ENCODE measurements at regions not wholly inside any gene's neighbourhood (a gene's known extent, or its start where the extent isn't known, plus 50 kb on each side); places are given as distances from the start of the nearest gene placed in this dataset.

- Histone ChIP-seq H3K4me3 (replicated peaks in 1 of 3) (no peak overlapping the region), H3K36me3 (no peaks in the 10 kb centered on the region), H3K4me1 (peaks cover 0 to 6% of the 10 kb centered on the region in 2 donors), H3K9me3 (no peaks in the 10 kb centered on the region), H3K27me3 (no peaks in the 10 kb centered on the region), H3K27ac (no peak overlapping the region)
- no peak for TF ChIP-seq CTCF (IDR thresholded peaks at IDR 0.05)
- no peak for TF ChIP-seq POLR2A (IDR thresholded peaks at IDR 0.05)
- WGBS, 2 donors: 60 to 61% methylated on average over 3 of the region's 3 CpGs
- DNase-seq: no peak
- intact Hi-C loops (cut with DNase I): no loop called here
Measured at GRCh38 chr1:94698759-94699502, 121.2 kb upstream of the SLC44A3 start.

GRCh38 chr1:94698356-94698755 lies 121.8 kb upstream of the SLC44A3 start:
- Histone ChIP-seq H3K4me1 (peaks cover 0 to 6% of the 10 kb centered on the region in 2 donors), H3K9me3 (no peaks in the 10 kb centered on the region), H3K27ac (no peak overlapping the region), H3K4me3 (replicated peaks in 1 of 3) (no peak overlapping the region), H3K36me3 (no peaks in the 10 kb centered on the region), H3K27me3 (no peaks in the 10 kb centered on the region)
- intact Hi-C loops (cut with DNase I): no loop called here
- no peak for DNase-seq
- TF ChIP-seq CTCF (IDR thresholded peaks at IDR 0.05) (no peak), POLR2A (IDR thresholded peaks at IDR 0.05) (no peak)
- 87 to 92% methylated on average over 2 of the region's 2 CpGs for WGBS, 2 donors

GRCh38 chr1:94697839-94698238 lies 122.3 kb upstream of the SLC44A3 start:
- intact Hi-C loops (cut with DNase I): no loop called here
- Histone ChIP-seq H3K4me1 (peaks cover 0 to 6% of the 10 kb centered on the region in 2 donors), H3K4me3 (replicated peaks in 1 of 3) (no peak overlapping the region), H3K36me3 (no peaks in the 10 kb centered on the region), H3K27ac (no peak overlapping the region), H3K27me3 (no peaks in the 10 kb centered on the region), H3K9me3 (no peaks in the 10 kb centered on the region)
- no peak for DNase-seq
- WGBS, 2 donors: 82 to 83% methylated on average over 5 of the region's 5 CpGs
- no peak for TF ChIP-seq CTCF (IDR thresholded peaks at IDR 0.05)
- TF ChIP-seq POLR2A (IDR thresholded peaks at IDR 0.05): no peak

GRCh38 chr1:94694226-94694915 lies 125.8 kb upstream of the SLC44A3 start:
- Histone ChIP-seq H3K9me3 (no peaks in the 10 kb centered on the region), H3K27me3 (no peaks in the 10 kb centered on the region), H3K4me1 (peaks cover 0 to 3% of the 10 kb centered on the region in 2 donors), H3K4me3 (replicated peaks in 1 of 3) (no peak overlapping the region), H3K36me3 (no peaks in the 10 kb centered on the region), H3K27ac (no peak overlapping the region)
- WGBS, 2 donors: 88 to 92% methylated on average over 4 of the region's 4 CpGs
- intact Hi-C loops (cut with DNase I): no loop called here
- DNase-seq: no peak
- TF ChIP-seq POLR2A (IDR thresholded peaks at IDR 0.05) (no peak), CTCF (IDR thresholded peaks at IDR 0.05) (no peak)

GRCh38 chr1:94693435-94693834 lies 126.7 kb upstream of the SLC44A3 start:
- Histone ChIP-seq H3K9me3 (no peaks in the 10 kb centered on the region), H3K27me3 (no peaks in the 10 kb centered on the region), H3K27ac (no peak overlapping the region), H3K4me1 (peaks cover 0 to 3% of the 10 kb centered on the region in 2 donors), H3K4me3 (replicated peaks in 1 of 3) (no peak overlapping the region), H3K36me3 (no peaks in the 10 kb centered on the region)
- WGBS, 2 donors: 95 to 100% methylated on average over 1 of the region's 1 CpG
- TF ChIP-seq CTCF (IDR thresholded peaks at IDR 0.05) (no peak), POLR2A (IDR thresholded peaks at IDR 0.05) (no peak)
- intact Hi-C loops (cut with DNase I): no loop called here
- DNase-seq: no peak

Measured in thyroid gland (tissue), 4 donors.